ENCODE measurements at regions not wholly inside any gene's neighbourhood (a gene's known extent, or its start where the extent isn't known, plus 50 kb on each side); places are given as distances from the start of the nearest gene placed in this dataset.

GRCh38 chr1:47623557-47623940, 185.7 kb downstream of the FOXD2 start:
- DNase-seq (ENCODE audit: low read depth in 4 of 4, low spot score in 3 of 4), result no peak

GRCh38 chr1:47624531-47624930, 186.7 kb downstream of the FOXD2 start:
- no peak for DNase-seq (ENCODE audit: low read depth in 4 of 4, low spot score in 3 of 4)

GRCh38 chr1:47627016-47627415, 189.2 kb downstream of the FOXD2 start:
- DNase-seq (ENCODE audit: low read depth in 4 of 4, low spot score in 3 of 4), result no peak

GRCh38 chr1:47627471-47628370, 189.9 kb downstream of the FOXD2 start:
- no peak for DNase-seq (ENCODE audit: low read depth in 4 of 4, low spot score in 3 of 4)

- DNase-seq (ENCODE audit: low read depth in 4 of 4, low spot score in 3 of 4), result no peak
Observed at GRCh38 chr1:47629201-47629600, 191.4 kb downstream of the FOXD2 start.

GRCh38 chr1:47630346-47630745, 192.5 kb downstream of the FOXD2 start:
- DNase-seq (ENCODE audit: low read depth in 4 of 4, low spot score in 3 of 4), result no peak

- no peak for DNase-seq (ENCODE audit: low read depth in 4 of 4, low spot score in 3 of 4)
Observed at GRCh38 chr1:47631411-47631995, 193.7 kb downstream of the FOXD2 start.

- no peak for DNase-seq (ENCODE audit: low read depth in 4 of 4, low spot score in 3 of 4)
Observed at GRCh38 chr1:47635111-47635510, 197.3 kb downstream of the FOXD2 start.

- no peak for DNase-seq (ENCODE audit: low read depth in 4 of 4, low spot score in 3 of 4)
Observed at GRCh38 chr1:47635597-47635996, 197.8 kb downstream of the FOXD2 start.

- no peak for DNase-seq (ENCODE audit: low read depth in 4 of 4, low spot score in 3 of 4)
Observed at GRCh38 chr1:47637111-47637685, 199.4 kb downstream of the FOXD2 start.

- no peak for DNase-seq (ENCODE audit: low read depth in 4 of 4, low spot score in 3 of 4)
Observed at GRCh38 chr1:47638240-47638639, 200.4 kb downstream of the FOXD2 start.

GRCh38 chr1:47638713-47639112, 200.9 kb downstream of the FOXD2 start:
- no peak for DNase-seq (ENCODE audit: low read depth in 4 of 4, low spot score in 3 of 4)

GRCh38 chr1:47643306-47644211, 205.7 kb downstream of the FOXD2 start:
- no peak for DNase-seq (ENCODE audit: low read depth in 4 of 4, low spot score in 3 of 4)

GRCh38 chr1:47644212-47644573, 206.3 kb downstream of the FOXD2 start:
- DNase-seq (ENCODE audit: low read depth in 4 of 4, low spot score in 3 of 4), result no peak

GRCh38 chr1:47645151-47645550, 207.3 kb downstream of the FOXD2 start:
- DNase-seq (ENCODE audit: low read depth in 4 of 4, low spot score in 3 of 4), result no peak

- no peak for DNase-seq (ENCODE audit: low read depth in 4 of 4, low spot score in 3 of 4)
Observed at GRCh38 chr1:47646676-47647075, 208.8 kb downstream of the FOXD2 start.

- DNase-seq (ENCODE audit: low read depth in 4 of 4, low spot score in 3 of 4), result no peak
Observed at GRCh38 chr1:47647327-47647845, 209.5 kb downstream of the FOXD2 start.

GRCh38 chr1:47650205-47650604, 212.4 kb downstream of the FOXD2 start:
- DNase-seq (ENCODE audit: low read depth in 4 of 4, low spot score in 3 of 4), result no peak

GRCh38 chr1:47650611-47651010, 212.8 kb downstream of the FOXD2 start:
- no peak for DNase-seq (ENCODE audit: low read depth in 4 of 4, low spot score in 3 of 4)

GRCh38 chr1:47651311-47652089, 213.7 kb downstream of the FOXD2 start:
- no peak for DNase-seq (ENCODE audit: low read depth in 4 of 4, low spot score in 3 of 4)

Measured in left renal pelvis (tissue), 4 donors.